DMS 273 (cell line): ENCODE measurements at regions not wholly inside any gene's neighbourhood (a gene's known extent, or its start where the extent isn't known, plus 50 kb on each side); places are given as distances from the start of the nearest gene placed in this dataset.
"Not testable (repeated sequence)": the region's sequence is repeated elsewhere in the genome, so short reads cannot be mapped to it uniquely, and the experiment has no call there.

Experiments used
- DNase-seq: peaks from one replicate; lab custom pipeline; 2025; ENCODE audit not compliant: unreplicated experiment; lab: John Stamatoyannopoulos, UW

GRCh38 chr6:169019111-169019510, 234.5 kb downstream of the THBS2 start:
- no peak for DNase-seq

DNA sequence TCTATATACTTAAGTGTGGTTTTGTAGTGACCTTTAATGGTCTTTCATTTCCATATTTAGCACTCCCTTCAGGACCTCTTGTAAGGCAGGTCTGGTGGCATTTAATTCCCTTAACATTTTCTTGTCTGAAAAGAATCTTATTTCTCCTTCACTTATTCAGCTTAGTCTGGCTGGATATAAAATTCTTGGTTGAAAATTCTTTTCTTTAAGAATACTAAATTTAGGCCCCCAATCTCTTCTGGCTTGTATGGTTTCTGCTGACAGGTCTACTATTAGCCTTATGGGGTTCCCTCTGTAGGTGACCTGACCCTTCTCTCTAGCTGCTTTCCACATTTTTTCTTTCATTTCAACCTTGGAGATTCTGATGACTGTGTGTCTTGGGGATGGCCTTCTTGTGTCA, 236.9 kb downstream of the THBS2 start:
- no peak for DNase-seq

GRCh38 chr6:169014211-169015197, 239.1 kb downstream of the THBS2 start:
- no peak for DNase-seq

- no peak for DNase-seq
These were observed 244.0 kb downstream of the THBS2 start for GRCh38 chr6:169009628-169010027.

GRCh38 chr6:169008641-169009257, 244.9 kb downstream of the THBS2 start:
- DNase-seq = peak; percentile 44

GRCh38 chr6:169005166-169005565, 248.5 kb downstream of the THBS2 start:
- no peak for DNase-seq

DNA sequence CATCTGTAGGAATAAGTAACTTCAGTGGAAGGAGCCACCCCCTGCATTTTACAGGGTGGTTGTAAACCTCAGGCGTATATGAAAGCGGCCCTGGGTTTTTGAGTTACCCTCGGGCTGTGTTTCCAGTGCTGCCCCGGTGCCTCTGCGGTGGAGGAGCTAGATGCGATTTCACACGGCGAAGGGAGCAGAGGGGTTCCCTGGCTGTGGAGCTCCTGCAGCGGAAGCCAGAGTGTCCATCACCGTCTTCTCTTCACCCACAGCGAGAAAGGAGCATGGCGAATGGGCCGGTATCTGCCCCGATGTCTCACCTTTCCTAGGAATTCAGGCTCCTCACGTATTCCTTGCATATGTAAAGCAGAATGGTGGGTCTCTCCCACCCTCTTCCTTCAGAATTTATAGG, 253.6 kb downstream of the THBS2 start:
- DNase-seq = no peak

DNA sequence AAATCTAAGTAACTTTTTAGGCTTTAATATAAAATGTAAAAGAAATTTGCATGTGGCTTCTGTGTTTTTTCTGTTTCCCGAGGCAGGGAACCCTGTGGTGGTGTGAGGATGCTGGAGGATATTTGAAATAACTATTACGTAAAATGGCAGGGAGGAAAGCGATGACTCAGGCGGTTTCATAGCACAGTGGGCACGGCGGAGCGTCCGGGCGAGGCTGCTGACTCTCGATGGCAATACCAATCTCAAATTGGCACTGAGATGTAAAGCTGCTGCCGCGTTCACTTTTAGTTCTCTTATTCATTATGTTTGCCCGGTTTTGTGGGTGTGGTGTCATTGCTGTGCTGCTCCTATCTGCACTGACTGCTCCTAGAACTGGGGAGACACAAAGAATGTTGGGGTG, 254.3 kb downstream of the THBS2 start:
- no peak for DNase-seq

GRCh38 chr6:168996356-168996625, 257.4 kb downstream of the THBS2 start:
- DNase-seq = no peak

GRCh38 chr6:168995526-168996355, 257.9 kb downstream of the THBS2 start:
- no peak for DNase-seq

GRCh38 chr6:168994956-168995355, 258.7 kb downstream of the THBS2 start:
- DNase-seq = no peak

- DNase-seq = no peak
These were observed 261.1 kb downstream of the THBS2 start for GRCh38 chr6:168992446-168993144.

DNA sequence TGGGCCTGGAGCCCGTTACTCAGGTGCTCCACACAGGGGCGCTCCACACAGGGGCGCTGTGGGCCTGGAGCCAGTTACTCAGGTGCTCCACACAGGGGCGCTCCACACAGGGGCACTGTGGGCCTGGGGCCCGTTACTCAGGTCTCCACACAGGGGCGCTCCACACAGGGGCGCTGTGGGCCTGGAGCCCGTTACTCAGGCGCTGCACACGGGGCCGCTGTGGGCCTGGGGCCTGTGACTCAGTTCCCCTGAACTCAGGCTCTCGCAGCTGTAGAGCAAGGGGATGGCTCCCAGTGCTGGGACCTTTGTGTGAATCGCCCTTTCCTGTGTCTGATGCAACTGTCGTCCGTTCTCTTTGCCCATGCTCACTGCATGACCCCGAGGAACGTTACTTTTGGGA, 262.0 kb downstream of the THBS2 start:
- not testable (repeated sequence) for DNase-seq

GRCh38 chr6:168990019-168990751, 263.5 kb downstream of the THBS2 start:
- no peak for DNase-seq

GRCh38 chr6:168989421-168989820, 264.2 kb downstream of the THBS2 start:
- no peak for DNase-seq

- no peak for DNase-seq
These were observed 264.8 kb downstream of the THBS2 start for GRCh38 chr6:168988801-168989200.

DNA sequence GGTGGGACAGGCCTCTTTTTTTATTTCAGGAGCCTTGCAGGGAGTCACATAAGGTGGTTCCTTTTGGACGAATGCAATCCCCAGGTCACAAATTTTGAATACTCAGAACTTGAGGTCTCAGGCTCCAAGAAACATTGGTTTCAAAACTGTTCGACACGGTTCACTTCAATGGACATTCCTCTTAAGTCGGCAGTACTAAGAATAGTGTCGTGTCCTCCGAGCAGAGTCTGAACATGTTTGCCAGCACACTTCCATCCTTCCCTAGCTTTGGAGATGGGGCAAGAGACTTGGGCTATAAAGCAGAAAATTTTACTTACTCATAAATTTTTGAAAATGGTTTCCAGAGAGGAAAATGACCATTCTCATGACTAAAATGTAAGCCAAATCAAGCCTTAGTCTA, 265.4 kb downstream of the THBS2 start:
- no peak for DNase-seq

DNA sequence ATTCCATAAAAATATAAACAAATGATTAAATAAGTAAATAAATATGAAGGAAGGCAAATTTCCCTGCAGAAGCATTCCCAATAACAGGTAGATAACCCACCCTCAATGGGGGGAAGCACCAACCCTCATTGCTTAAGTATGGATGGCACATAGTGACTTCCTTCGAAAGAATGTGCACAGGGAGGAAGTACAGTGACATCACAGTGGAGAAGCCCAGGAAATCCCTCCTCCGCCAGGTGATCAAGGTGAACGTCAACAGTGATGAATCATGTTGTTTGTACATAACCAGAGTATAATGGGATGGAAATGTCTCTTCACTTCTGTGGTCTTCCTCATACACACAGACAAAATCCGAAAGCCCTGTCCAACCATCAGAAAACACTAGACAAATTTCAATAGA, 267.9 kb downstream of the THBS2 start:
- no peak for DNase-seq

DNA sequence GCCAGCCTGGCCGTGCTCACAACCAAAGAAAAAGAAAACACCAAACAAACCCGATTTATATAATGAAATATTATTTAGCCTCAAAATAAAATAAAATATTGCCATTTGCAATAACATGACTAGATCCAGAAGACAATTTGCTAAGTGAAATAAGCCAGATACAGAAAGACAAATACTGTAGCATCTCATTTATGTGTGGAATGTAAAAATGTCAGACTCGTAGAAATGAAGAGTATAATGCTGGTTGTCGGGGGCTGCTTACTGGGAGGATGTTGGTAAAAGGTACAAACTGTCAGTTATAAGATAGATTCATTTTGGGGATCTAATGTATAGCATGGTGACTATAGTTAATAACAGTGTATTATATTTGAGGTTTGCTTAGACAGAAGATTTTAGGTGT, 269.7 kb downstream of the THBS2 start:
- DNase-seq = no peak

DNA sequence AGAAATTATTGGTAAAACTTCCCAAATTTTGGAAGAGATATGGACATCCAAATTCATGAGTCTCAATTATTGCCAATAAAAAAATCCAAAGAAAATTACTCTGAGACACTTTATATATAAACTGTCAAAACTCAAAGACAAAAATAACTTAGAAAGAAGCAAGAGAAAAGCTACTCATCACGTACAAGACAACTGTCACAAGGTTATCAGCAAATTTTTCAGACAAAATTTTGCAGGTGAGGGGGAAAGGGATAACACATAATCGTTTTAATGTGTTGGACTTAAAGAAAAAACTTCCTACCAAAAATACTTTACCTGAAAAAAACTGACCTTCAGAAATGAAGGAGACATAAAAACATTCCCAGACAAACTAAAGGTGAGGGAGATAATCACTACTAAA, 272.5 kb downstream of the THBS2 start:
- no peak for DNase-seq
